Sciatic nerve (tissue), 2 donors: ENCODE measurements at regions not wholly inside any gene's neighbourhood (a gene's known extent, or its start where the extent isn't known, plus 50 kb on each side); places are given as distances from the start of the nearest gene placed in this dataset.
A peak's percentile ranks its signal among the peaks of the same experiment; 100 is the strongest.

Experiments used
- ATAC-seq: fragments of 200-7000 bp; cut with Tn5 transposase; one replicate; pipeline ENCODE4 v1.9.1; 2020; ENCODE audit warnings: mild to moderate bottlenecking, moderate library complexity
- DNase-seq: peaks from one replicate; pipeline ENCODE4 v3.0.0-alpha.2; 2020; ENCODE audit warnings: low spot score
- intact Hi-C: fragments of 100-400 bp; cut with DNase I; formaldehyde crosslinking; loops from one replicate; pipeline ENCODE4 v1.14.2; 2022
- donor health status: DM: no; HTN: no; CAD: no.
- donor health status: DM: no; HTN: no; CAD: no.

- intact Hi-C loops: no loop called here
- DNase-seq (no peak), ATAC-seq (no peak)
Measured at GRCh38 chr17:77742579-77742978, 215.9 kb upstream of the TNRC6C start.

- intact Hi-C loops: no loop called here
- DNase-seq (peak; percentile 82), ATAC-seq (peak; percentile 98)
Measured at GRCh38 chr17:77744066-77744988, 214.2 kb upstream of the TNRC6C start.

- DNase-seq: no peak
- ATAC-seq: no peak
- intact Hi-C loops: no loop called here
Measured at GRCh38 chr17:77745702-77746101, 212.8 kb upstream of the TNRC6C start.

DNA sequence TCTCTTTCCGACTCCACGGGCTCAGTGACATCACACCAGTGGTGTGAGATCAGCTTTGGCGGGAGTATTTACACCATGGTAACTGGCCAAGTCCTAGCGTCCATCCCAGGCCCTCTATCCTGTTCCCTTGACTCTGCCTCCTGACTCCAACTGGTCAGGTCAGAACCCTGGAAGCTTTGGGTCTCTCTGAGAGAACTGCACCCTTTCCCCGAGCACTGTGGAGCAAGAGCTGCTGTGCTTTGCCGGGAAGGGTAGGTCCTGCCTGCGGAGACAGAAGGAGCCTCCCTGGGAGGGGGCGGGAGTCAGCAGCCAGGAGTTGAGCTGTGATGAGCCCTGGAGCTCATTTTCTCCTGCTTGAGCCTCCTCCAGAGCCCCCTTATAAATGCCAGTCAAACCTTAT is 212.1 kb upstream of the TNRC6C start:
- ATAC-seq (no peak), DNase-seq (peak; percentile 40)
- intact Hi-C loops: no loop called here

- DNase-seq (no peak), ATAC-seq (no peak)
- intact Hi-C loops: no loop called here
Measured at GRCh38 chr17:77746896-77747554, 211.5 kb upstream of the TNRC6C start.

- intact Hi-C loops: no loop called here
- no peak for ATAC-seq
- DNase-seq: no peak
Measured at GRCh38 chr17:77748436-77748835, 210.1 kb upstream of the TNRC6C start.

DNA sequence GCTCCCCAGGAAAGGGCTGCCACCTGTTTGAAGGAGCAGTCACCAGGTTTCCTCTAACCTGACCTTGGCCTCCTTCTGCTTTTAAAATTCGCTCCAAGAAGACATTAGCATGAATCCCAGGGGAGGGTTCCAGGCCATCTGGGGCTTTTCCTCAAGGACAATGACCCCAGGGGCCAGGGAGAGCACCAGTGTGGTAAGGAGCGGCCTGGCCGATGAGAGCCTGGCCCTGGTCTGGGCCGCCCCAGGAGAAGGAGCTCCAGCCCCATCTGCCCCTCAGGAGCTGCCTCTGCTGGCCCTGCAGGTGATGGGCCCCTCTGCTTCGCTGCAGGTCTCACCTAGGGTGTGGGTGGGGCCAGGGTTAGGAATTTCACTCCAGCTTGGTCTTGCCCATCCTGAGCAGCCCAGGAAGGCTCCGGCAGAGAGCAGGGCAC is 209.2 kb upstream of the TNRC6C start:
- ATAC-seq: no peak
- no peak for DNase-seq
- intact Hi-C loops: no loop called here

GRCh38 chr17:77749989-77750388 is 208.5 kb upstream of the TNRC6C start:
- DNase-seq: no peak
- ATAC-seq: no peak
- intact Hi-C loops: no loop called here

DNA sequence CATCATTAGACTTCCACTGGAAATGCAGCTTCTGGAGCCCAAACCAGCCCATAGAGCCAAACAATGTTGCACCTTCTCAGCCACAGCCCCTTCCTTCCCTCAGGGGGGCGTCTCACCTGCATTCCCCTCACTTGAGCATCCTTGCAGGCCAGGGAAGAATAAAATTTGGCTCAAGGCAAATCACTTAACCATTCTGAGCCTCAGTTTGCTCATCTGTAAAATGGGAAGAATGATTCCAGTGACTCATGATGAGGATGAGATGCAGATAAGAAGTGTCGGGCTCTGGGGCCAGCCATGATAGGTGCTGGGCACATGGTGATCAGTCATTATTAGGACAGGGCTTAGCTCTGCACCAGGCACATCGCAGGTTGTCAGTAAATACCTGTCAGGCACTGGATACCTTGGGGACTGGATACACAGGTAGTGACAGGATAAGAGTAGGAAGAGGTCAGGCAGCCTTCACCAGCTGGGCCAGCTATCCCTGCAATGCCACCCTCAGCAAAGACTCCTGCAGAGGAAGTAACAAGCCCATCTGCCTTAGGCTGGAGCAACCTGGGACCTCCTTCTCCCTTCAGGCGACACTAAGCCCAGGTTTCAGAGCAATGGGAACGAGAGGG is 208.0 kb upstream of the TNRC6C start:
- ATAC-seq (no peak), DNase-seq (no peak)
- intact Hi-C loops: no loop called here

GRCh38 chr17:77753246-77753645 is 205.3 kb upstream of the TNRC6C start:
- no peak for ATAC-seq
- intact Hi-C loops: no loop called here
- no peak for DNase-seq

- intact Hi-C loops: no loop called here
- no peak for DNase-seq
- no peak for ATAC-seq
Measured at GRCh38 chr17:77753691-77754245, 204.7 kb upstream of the TNRC6C start.

DNA sequence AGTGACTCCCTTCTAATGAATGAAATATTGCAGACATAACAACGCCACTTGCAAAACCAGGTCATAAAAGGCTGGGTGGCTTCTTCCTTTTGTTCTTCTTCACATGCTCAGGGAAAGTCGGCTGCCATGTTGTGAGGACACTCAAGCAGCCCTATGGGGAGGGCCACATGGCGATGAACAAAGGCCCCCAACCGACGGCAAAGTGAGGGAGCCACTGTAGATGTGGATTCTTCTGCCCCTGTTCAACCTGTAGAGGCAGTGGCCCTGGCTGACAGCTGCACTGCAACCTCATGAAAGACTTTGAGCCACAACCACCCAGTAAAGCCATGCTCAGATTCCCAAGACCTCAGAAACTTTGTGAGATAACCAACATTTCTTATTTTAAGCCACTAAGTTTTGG is 203.5 kb upstream of the TNRC6C start:
- DNase-seq: no peak

DNA sequence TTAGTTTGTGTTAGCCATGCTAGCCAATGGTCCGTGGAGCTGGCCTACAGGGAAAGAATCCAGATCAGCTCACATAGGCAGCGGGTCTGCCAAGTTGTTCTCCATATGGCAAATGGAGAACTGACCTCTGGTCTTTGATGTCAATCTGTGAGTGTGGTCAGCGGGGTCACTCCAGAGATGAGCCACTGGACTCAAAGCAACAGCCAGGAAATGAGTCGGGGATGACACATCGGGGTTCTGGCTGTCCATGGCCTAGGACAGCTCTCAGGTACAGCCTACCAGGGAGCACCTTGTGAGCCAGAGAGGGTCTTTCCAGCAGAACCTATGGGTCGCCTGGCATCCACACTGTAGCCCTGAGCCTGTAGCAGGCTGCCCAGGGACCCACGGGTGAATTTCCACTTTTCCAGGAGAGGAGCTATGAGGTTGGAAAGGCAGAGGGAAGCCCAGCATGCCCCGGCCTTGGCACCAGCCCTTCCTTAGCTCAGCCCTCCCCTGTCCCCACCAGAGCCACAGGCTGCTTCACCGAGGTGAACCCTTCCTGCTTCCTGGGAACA is 203.0 kb upstream of the TNRC6C start:
- ATAC-seq (no peak), DNase-seq (no peak)
- intact Hi-C loops: no loop called here

More for the DNA sequence above, 203.5 kb upstream of the TNRC6C start:
- no peak for ATAC-seq
- intact Hi-C loops: no loop called here

- intact Hi-C loops: no loop called here
- DNase-seq (no peak), ATAC-seq (no peak)
Measured at GRCh38 chr17:77756028-77756427, 202.5 kb upstream of the TNRC6C start.

DNA sequence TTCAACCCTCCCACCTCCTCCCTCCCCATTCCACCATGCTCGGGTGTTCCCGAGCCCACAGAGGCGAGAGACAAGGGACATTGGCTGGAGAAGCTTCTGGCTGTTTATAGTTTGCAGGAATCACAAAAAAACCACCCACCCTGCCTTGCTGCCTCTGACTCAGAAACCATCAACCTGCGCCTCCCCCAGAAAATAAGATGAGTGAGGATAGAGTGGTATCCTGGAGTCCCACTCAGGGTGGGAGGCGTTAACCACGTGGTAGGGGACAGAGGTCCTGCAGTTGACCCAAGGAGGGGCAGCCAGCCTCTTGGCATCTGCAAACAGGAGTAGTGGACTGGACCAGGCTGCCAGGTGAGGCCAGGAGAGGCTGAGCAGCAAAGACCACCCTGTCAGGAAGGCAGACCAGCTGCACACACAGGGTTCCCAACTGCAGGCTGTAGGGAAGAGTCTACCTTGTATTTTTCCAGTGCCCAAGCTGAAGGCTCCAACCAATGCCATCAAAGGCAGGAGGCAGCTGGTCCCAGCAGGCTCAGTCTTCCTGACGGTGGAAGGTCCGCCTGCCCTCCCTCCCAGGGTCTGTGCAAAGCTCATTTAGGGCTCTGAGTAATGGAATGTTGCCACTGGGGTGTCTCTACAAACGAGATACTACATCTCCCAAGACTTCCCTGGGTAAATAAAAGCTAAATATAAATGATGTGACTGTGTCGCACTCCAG is 201.5 kb upstream of the TNRC6C start:
- DNase-seq: no peak
- no peak for ATAC-seq
- intact Hi-C loops: no loop called here

DNA sequence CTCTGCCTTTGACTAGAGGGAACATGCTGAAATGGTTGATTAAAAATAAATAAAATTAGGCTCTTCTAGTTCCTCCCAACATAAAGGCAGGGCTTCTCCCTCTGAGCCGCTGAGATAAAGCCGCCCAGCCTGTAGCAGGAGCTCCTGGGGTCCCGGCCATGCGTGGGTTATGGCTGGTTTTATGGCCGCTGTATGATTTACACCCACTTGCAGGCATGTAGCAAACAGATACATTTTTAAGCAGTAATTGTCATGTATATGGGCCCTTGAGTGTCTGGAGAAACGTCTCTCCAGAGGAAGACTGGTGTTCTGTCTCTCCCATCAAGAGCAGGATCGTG is 201.0 kb upstream of the TNRC6C start:
- ATAC-seq: no peak

DNA sequence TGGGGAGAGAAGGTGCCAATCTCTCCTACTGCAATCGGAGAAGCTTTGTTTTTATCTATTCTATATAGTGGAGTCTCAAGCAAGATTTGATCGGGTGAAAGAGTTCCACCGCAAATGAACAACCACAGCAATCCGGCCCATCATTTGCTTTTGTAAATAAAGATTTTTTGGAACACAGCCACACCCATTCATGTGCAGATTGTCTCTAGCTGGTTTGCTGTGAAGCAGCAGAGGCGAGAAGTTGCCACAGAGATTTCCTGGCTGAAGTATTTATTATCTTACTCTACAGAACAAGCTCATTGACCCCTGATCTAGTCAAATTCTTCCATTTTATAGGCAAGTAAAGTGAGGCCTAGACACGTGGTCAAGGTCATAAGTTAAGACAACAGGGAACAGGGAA is 195.5 kb upstream of the TNRC6C start:
- ATAC-seq: no peak
- DNase-seq: no peak
- intact Hi-C loops: no loop called here

More for the DNA sequence above, 201.0 kb upstream of the TNRC6C start:
- DNase-seq: no peak
- intact Hi-C loops: no loop called here

DNA sequence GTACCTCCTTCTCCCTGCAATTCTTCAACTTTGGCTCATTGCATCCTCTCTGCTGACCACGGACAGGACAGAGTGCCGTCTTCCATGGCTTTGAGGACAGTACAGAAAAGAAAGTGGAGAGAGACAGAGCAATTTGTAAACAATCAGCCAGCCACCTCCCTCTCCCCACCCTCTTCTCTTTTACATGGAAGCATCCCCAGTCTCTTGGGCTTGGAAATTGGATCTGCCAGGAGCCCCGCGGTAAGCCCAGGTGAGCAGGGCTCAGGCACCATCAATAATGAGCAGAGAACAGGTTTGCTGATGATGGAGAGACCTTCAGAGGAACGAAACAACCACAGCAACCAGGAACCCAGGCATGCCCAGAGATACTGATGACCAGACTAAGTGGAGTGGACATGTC is 194.9 kb upstream of the TNRC6C start:
- ATAC-seq (no peak), DNase-seq (no peak)
- intact Hi-C loops: no loop called here

DNA sequence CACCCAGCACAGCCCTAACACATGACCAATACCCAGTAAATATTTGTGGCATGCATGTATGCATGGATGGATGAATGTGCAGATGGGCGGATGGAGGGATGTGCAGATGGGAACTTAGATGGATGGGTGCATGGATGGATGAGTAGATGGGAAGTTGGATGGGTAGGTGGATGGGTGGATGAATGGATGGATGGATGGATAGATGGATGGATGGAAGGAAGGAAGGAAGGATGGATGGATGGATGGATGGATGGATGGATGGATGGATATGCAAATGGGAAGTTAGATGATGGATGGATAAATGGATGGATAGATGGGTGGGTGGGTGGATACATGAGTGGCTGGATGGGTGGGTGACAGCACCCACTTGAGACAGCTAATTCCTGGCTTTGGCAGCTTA is 193.2 kb upstream of the TNRC6C start:
- intact Hi-C loops: no loop called here
- DNase-seq: no peak
- no peak for ATAC-seq
